ENCODE measurements at regions not wholly inside any gene's neighbourhood (a gene's known extent, or its start where the extent isn't known, plus 50 kb on each side); places are given as distances from the start of the nearest gene placed in this dataset.

DNA sequence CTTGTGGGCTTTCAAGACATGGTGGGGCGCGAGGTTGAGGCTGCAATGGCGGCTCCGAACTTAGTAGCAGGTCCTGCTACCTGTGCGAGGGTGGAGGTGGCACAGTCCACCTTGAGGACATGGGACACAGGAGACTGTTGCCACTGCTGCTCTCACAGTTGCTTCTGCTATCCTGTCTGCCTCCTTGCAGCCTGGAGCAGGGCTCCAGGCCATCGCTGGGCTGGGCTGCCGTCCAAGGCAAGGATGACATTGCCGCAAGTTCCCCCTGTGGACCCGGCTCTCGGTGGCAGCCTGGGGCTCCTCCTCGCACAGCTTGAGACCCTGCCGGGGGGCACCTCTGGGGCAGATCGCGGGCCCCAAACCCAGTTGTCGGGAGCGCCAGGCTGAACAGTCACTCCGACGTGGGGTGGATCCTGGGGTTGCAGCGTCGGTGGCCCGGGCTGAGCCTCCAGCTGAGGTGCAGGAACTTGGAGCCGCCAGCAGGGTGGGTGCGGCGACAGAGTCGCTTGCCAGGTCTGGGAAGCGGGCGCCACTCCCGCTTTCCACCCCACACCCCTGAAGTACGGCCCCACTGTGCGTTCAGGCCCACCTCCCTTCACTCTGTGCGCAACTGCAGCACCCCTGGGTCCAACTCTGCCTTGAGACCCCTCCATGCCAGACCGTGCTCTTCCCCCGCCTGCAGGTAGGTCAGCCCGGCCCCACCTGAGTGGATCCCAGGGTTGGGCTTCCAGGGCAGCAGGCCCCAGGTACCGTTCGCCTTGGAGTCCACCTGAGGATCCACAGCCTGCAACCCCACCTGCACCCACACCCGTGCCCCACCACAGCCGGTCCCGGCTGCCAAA is 192.7 kb upstream of the NUDT6 start:
- no peaks in the 10 kb centered on the region for H3K4me1 Mint-ChIP-seq (ENCODE audit: low read depth, unreplicated experiment)

DNA sequence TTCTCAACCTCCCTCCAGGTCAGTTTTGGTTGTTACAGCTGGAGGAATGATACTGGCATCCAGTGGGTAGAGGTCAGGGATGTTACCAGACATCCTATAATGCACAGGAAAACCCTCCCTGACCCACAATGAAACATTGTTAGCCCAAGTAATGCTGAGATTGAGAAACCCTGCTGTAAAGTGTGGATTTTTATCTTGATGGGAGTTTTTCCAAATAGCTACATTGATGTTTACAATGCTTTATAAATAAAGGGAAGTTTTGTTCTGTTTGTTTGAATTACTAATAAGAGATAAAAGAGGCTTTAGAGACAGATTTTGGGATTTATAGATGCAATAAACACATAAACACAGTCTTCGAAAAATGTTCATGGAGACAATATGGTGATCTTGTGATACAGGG is 194.0 kb upstream of the NUDT6 start:
- H3K36me3 ChIP-seq (ENCODE audit: insufficient read depth, low read length) = no peaks in the 10 kb centered on the region
- H3K4me1 ChIP-seq (ENCODE audit: insufficient read depth, low read length) = peaks cover 2% of the 10 kb centered on the region
- H3K9ac ChIP-seq (ENCODE audit: low read length) = no peak overlapping the region
- no peaks in the 10 kb centered on the region for H3K27me3 Mint-ChIP-seq (ENCODE audit: low read depth, unreplicated experiment)
- no peak overlapping the region for H3K4me3 Mint-ChIP-seq (ENCODE audit: unreplicated experiment)
- H3K27ac Mint-ChIP-seq (ENCODE audit: unreplicated experiment) = no peak overlapping the region
- H2AFZ ChIP-seq (ENCODE audit: low read depth, low read length) = no peak overlapping the region
- H3K4me2 ChIP-seq (ENCODE audit: low read length) = no peak overlapping the region
- peaks cover 3% of the 10 kb centered on the region for H3K4me1 Mint-ChIP-seq (ENCODE audit: low read depth, unreplicated experiment)
- no peaks in the 10 kb centered on the region for H3K79me2 ChIP-seq (ENCODE audit: insufficient read depth, low read length)
- DNase-seq (ENCODE audit: low read depth) (peak; percentile 1), FAIRE-seq (no peak)
- no peaks in the 10 kb centered on the region for H3K9me3 Mint-ChIP-seq (ENCODE audit: unreplicated experiment)
- no peak overlapping the region for H3K27ac ChIP-seq (ENCODE audit: low read depth, low read length)
- no peaks in the 10 kb centered on the region for H3K27me3 ChIP-seq (ENCODE audit: insufficient read depth, low read length)
- no peaks in the 10 kb centered on the region for H3K9me3 ChIP-seq (ENCODE audit: insufficient read depth, low read depth, low read length)
- H3K36me3 Mint-ChIP-seq (ENCODE audit: low read depth, unreplicated experiment) = peaks cover 4% of the 10 kb centered on the region
- H3K4me3 ChIP-seq (ENCODE audit: insufficient read depth, low read depth, low read length) = no peak overlapping the region
- TF ChIP-seq, protein P1, sequence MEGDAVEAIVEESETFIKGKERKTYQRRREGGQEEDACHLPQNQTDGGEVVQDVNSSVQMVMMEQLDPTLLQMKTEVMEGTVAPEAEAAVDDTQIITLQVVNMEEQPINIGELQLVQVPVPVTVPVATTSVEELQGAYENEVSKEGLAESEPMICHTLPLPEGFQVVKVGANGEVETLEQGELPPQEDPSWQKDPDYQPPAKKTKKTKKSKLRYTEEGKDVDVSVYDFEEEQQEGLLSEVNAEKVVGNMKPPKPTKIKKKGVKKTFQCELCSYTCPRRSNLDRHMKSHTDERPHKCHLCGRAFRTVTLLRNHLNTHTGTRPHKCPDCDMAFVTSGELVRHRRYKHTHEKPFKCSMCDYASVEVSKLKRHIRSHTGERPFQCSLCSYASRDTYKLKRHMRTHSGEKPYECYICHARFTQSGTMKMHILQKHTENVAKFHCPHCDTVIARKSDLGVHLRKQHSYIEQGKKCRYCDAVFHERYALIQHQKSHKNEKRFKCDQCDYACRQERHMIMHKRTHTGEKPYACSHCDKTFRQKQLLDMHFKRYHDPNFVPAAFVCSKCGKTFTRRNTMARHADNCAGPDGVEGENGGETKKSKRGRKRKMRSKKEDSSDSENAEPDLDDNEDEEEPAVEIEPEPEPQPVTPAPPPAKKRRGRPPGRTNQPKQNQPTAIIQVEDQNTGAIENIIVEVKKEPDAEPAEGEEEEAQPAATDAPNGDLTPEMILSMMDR (IDR thresholded peaks at IDR 0.05; ENCODE audit: insufficient read depth, low read depth, low read length) = no peak
- TF ChIP-seq EZH2 (IDR thresholded peaks at IDR 0.05; ENCODE audit: insufficient read depth, low read length) = no peak
- H4K20me1 ChIP-seq (ENCODE audit: insufficient read depth, low read length) = no peaks in the 10 kb centered on the region

More for the DNA sequence above, 192.7 kb upstream of the NUDT6 start:
- no peak overlapping the region for H3K4me3 Mint-ChIP-seq (ENCODE audit: unreplicated experiment)
- no peak overlapping the region for H3K27ac ChIP-seq (ENCODE audit: low read depth, low read length)
- no peaks in the 10 kb centered on the region for H4K20me1 ChIP-seq (ENCODE audit: insufficient read depth, low read length)
- H3K79me2 ChIP-seq (ENCODE audit: insufficient read depth, low read length) = no peaks in the 10 kb centered on the region
- no peaks in the 10 kb centered on the region for H3K36me3 ChIP-seq (ENCODE audit: insufficient read depth, low read length)
- H3K4me1 ChIP-seq (ENCODE audit: insufficient read depth, low read length) = no peaks in the 10 kb centered on the region
- H3K9me3 ChIP-seq (ENCODE audit: insufficient read depth, low read depth, low read length) = no peaks in the 10 kb centered on the region
- H3K27ac Mint-ChIP-seq (ENCODE audit: unreplicated experiment) = no peak overlapping the region
- no peak overlapping the region for H3K9ac ChIP-seq (ENCODE audit: low read length)
- H3K9me3 Mint-ChIP-seq (ENCODE audit: unreplicated experiment) = no peaks in the 10 kb centered on the region
- H3K4me2 ChIP-seq (ENCODE audit: low read length) = no peak overlapping the region
- no peak overlapping the region for H2AFZ ChIP-seq (ENCODE audit: low read depth, low read length)
- DNase-seq (ENCODE audit: low read depth) = no peak
- no peak for FAIRE-seq
- H3K4me3 ChIP-seq (ENCODE audit: insufficient read depth, low read depth, low read length) = no peak overlapping the region
- no peak for TF ChIP-seq EZH2 (IDR thresholded peaks at IDR 0.05; ENCODE audit: insufficient read depth, low read length)
- TF ChIP-seq, protein P1 (IDR thresholded peaks at IDR 0.05; ENCODE audit: insufficient read depth, low read depth, low read length) = no peak
- H3K27me3 Mint-ChIP-seq (ENCODE audit: low read depth, unreplicated experiment) = no peaks in the 10 kb centered on the region
- no peaks in the 10 kb centered on the region for H3K27me3 ChIP-seq (ENCODE audit: insufficient read depth, low read length)
- H3K36me3 Mint-ChIP-seq (ENCODE audit: low read depth, unreplicated experiment) = peaks cover 4% of the 10 kb centered on the region

DNA sequence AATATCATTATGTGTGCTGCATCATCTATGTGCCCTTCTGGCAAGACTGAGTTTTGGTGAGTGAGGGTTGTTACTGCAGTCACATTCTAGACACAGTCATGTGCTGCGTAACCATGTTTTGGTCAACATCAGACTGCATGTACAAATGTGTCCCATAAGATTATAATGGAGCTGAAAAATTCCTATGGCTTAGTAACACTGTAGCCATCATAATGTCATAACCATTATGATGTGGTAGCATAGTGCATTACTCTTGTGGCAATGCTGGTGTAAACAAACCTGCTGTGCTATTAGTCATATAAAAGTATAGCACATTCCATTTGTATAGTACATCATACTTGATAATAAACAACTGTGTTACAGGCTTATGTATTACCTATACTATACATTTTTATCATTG is 198.1 kb upstream of the NUDT6 start:
- peak; percentile 46 for DNase-seq (ENCODE audit: low read depth)
- Mint-ChIP-seq H3K27me3 (ENCODE audit: low read depth, unreplicated experiment) (no peaks in the 10 kb centered on the region), H3K36me3 (ENCODE audit: low read depth, unreplicated experiment) (peaks cover 2% of the 10 kb centered on the region), H3K4me3 (ENCODE audit: unreplicated experiment) (no peak overlapping the region), H3K27ac (ENCODE audit: unreplicated experiment) (no peak overlapping the region), H3K9me3 (ENCODE audit: unreplicated experiment) (peaks cover 3% of the 10 kb centered on the region), H3K4me1 (ENCODE audit: low read depth, unreplicated experiment) (peaks cover 8% of the 10 kb centered on the region)
- H3K36me3 ChIP-seq (ENCODE audit: insufficient read depth, low read length) = no peaks in the 10 kb centered on the region
- H3K4me2 ChIP-seq (ENCODE audit: low read length) = no peak overlapping the region
- H3K9me3 ChIP-seq (ENCODE audit: insufficient read depth, low read depth, low read length) = no peaks in the 10 kb centered on the region
- H2AFZ ChIP-seq (ENCODE audit: low read depth, low read length) = no peak overlapping the region
- no peak overlapping the region for H3K4me3 ChIP-seq (ENCODE audit: insufficient read depth, low read depth, low read length)
- FAIRE-seq = peak; percentile 73
- peak overlapping the region; percentile 15 for H3K27ac ChIP-seq (ENCODE audit: low read depth, low read length)
- no peaks in the 10 kb centered on the region for H3K27me3 ChIP-seq (ENCODE audit: insufficient read depth, low read length)
- no peaks in the 10 kb centered on the region for H3K79me2 ChIP-seq (ENCODE audit: insufficient read depth, low read length)
- TF ChIP-seq, protein P1 (IDR thresholded peaks at IDR 0.05; ENCODE audit: insufficient read depth, low read depth, low read length) = no peak
- no peak for TF ChIP-seq EZH2 (IDR thresholded peaks at IDR 0.05; ENCODE audit: insufficient read depth, low read length)
- H3K9ac ChIP-seq (ENCODE audit: low read length) = no peak overlapping the region
- H3K4me1 ChIP-seq (ENCODE audit: insufficient read depth, low read length) = peaks cover 3% of the 10 kb centered on the region
- no peaks in the 10 kb centered on the region for H4K20me1 ChIP-seq (ENCODE audit: insufficient read depth, low read length)

Measured in astrocyte (in vitro differentiated cells and primary cell).